Testis (tissue), 2 donors: ENCODE measurements at regions not wholly inside any gene's neighbourhood (a gene's known extent, or its start where the extent isn't known, plus 50 kb on each side); places are given as distances from the start of the nearest gene placed in this dataset.

Experiments
- POLR2A ChIP-seq: fragments of 450-650 bp; IDR thresholded peaks from one replicate; pipeline ENCODE4 v1.6.1; 2017; ENCODE audit warnings: antibody characterized with exemption, mild to moderate bottlenecking, moderate library complexity
- TF ChIP-seq, protein P1 (sequence below), 3 experiments: fragments of 450-650 bp in 2 of 3; fragments of 200-600 bp in 1 of 3; sonication (generic) in 1 of 3; IDR thresholded peaks; one replicate each; pipeline ENCODE4 v1.5.1; 2016 to 2019; ENCODE audit warnings: antibody characterized with exemption in 3 of 3, mild to moderate bottlenecking in 2 of 3, moderate library complexity in 1 of 3

GRCh38 chr3:95456835-95457234 is 1357.6 kb upstream of the EPHA6 start:
- TF ChIP-seq, protein P1, sequence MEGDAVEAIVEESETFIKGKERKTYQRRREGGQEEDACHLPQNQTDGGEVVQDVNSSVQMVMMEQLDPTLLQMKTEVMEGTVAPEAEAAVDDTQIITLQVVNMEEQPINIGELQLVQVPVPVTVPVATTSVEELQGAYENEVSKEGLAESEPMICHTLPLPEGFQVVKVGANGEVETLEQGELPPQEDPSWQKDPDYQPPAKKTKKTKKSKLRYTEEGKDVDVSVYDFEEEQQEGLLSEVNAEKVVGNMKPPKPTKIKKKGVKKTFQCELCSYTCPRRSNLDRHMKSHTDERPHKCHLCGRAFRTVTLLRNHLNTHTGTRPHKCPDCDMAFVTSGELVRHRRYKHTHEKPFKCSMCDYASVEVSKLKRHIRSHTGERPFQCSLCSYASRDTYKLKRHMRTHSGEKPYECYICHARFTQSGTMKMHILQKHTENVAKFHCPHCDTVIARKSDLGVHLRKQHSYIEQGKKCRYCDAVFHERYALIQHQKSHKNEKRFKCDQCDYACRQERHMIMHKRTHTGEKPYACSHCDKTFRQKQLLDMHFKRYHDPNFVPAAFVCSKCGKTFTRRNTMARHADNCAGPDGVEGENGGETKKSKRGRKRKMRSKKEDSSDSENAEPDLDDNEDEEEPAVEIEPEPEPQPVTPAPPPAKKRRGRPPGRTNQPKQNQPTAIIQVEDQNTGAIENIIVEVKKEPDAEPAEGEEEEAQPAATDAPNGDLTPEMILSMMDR (IDR thresholded peaks at IDR 0.05): no peak
- no peak for TF ChIP-seq POLR2A
